H9 (cell line): ENCODE measurements at regions not wholly inside any gene's neighbourhood (a gene's known extent, or its start where the extent isn't known, plus 50 kb on each side); places are given as distances from the start of the nearest gene placed in this dataset.

Experiments
- DNase-seq: peaks from one replicate; pipeline ENCODE4 v3.0.0-alpha.2; 2017
- H2AFZ ChIP-seq: one replicate; pipeline ENCODE4 v1.6.1; 2013; ENCODE audit warnings: mild to moderate bottlenecking, low read length, control low read depth, moderate library complexity
- H2AK5ac ChIP-seq: 2 replicates; pipeline ENCODE4 v1.6.1; 2013; ENCODE audit warnings: low read length, control low read depth, mixed read lengths; ENCODE audit not compliant: insufficient read length
- H2BK120ac ChIP-seq: one replicate; pipeline ENCODE4 v1.6.1; 2013; ENCODE audit warnings: low read depth, mild to moderate bottlenecking, low read length, control low read depth, inconsistent platforms; ENCODE audit not compliant: poor library complexity, severe bottlenecking
- H2BK12ac ChIP-seq: 2 replicates; pipeline ENCODE4 v1.6.1; 2013; ENCODE audit warnings: low read length, control low read depth, mixed read lengths, low read depth; ENCODE audit not compliant: insufficient read length
- H2BK15ac ChIP-seq: 2 replicates; pipeline ENCODE4 v1.6.1; 2013; ENCODE audit warnings: low read depth, low read length, control low read depth
- H2BK20ac ChIP-seq: one replicate; pipeline ENCODE4 v1.6.1; 2013; ENCODE audit warnings: low read depth, mild to moderate bottlenecking, low read length, control low read depth, inconsistent platforms; ENCODE audit not compliant: poor library complexity, severe bottlenecking
- H2BK5ac ChIP-seq: 2 replicates; pipeline ENCODE4 v1.6.1; 2013; ENCODE audit warnings: low read length, control low read depth, mixed read lengths; ENCODE audit not compliant: insufficient read length
- H3K14ac ChIP-seq: 2 replicates; pipeline ENCODE4 v1.6.1; 2013; ENCODE audit warnings: low read length, control low read depth; ENCODE audit not compliant: insufficient read depth
- H3K18ac ChIP-seq: 2 replicates; pipeline ENCODE4 v1.6.1; 2013; ENCODE audit warnings: low read depth, mild to moderate bottlenecking, mixed read lengths, low read length, control low read depth; ENCODE audit not compliant: insufficient read length
- H3K23ac ChIP-seq: 2 replicates; pipeline ENCODE4 v1.6.1; 2013; ENCODE audit warnings: low read length, control low read depth, mixed read lengths, low read depth; ENCODE audit not compliant: insufficient read length
- H3K23me2 ChIP-seq: 2 replicates; pipeline ENCODE4 v1.6.1; 2013; ENCODE audit warnings: low read depth, mild to moderate bottlenecking, mixed read lengths, low read length, control low read depth; ENCODE audit not compliant: insufficient read length, poor library complexity, severe bottlenecking
- H3K27ac ChIP-seq: 2 replicates; pipeline ENCODE4 v1.5.1; 2013; ENCODE audit warnings: low read length, control low read depth, mixed read lengths, low read depth; ENCODE audit not compliant: insufficient read length
- H3K27me3 ChIP-seq: 2 replicates; pipeline ENCODE4 v1.6.1; 2013; ENCODE audit warnings: low read length, control low read depth, inconsistent platforms; ENCODE audit not compliant: insufficient read depth
- H3K4ac ChIP-seq: 2 replicates; pipeline ENCODE4 v1.6.1; 2013; ENCODE audit warnings: low read depth, mild to moderate bottlenecking, control low read depth, inconsistent platforms, low read length, moderate library complexity
- H3K4me1 ChIP-seq: 2 replicates; pipeline ENCODE4 v1.6.1; 2013; ENCODE audit warnings: low read length, control low read depth, inconsistent platforms; ENCODE audit not compliant: insufficient read depth
- H3K4me2 ChIP-seq: 2 replicates; pipeline ENCODE4 v1.6.1; 2013; ENCODE audit warnings: low read length, control low read depth, mixed read lengths; ENCODE audit not compliant: insufficient read length, insufficient read depth
- H3K56ac ChIP-seq: 2 replicates; pipeline ENCODE4 v1.6.1; 2013; ENCODE audit warnings: low read depth, mild to moderate bottlenecking, mixed read lengths, low read length, control low read depth; ENCODE audit not compliant: insufficient read length
- H3K79me1 ChIP-seq: 2 replicates; pipeline ENCODE4 v1.6.1; 2013; ENCODE audit warnings: low read depth, mild to moderate bottlenecking, moderate library complexity, low read length, control low read depth, inconsistent platforms; ENCODE audit not compliant: insufficient read depth, poor library complexity, severe bottlenecking
- H3K79me2 ChIP-seq: 2 replicates; pipeline ENCODE4 v1.6.1; 2013; ENCODE audit warnings: low read length, control low read depth, inconsistent platforms; ENCODE audit not compliant: insufficient read depth
- H3K9ac ChIP-seq: 2 replicates; pipeline ENCODE4 v1.6.1; 2013; ENCODE audit warnings: low read length, control low read depth, mixed read lengths; ENCODE audit not compliant: insufficient read length; ENCODE audit errors: extremely low read depth
- H3K9me3 ChIP-seq: one replicate; pipeline ENCODE4 v1.6.1; 2013; ENCODE audit warnings: low read depth, low read length, inconsistent platforms; ENCODE audit not compliant: control insufficient read depth
- H3T11ph ChIP-seq: one replicate; pipeline ENCODE4 v1.6.1; 2013; ENCODE audit warnings: mild to moderate bottlenecking, low read length, control low read depth, inconsistent platforms
- H4K20me1 ChIP-seq: one replicate; pipeline ENCODE4 v1.6.1; 2013; ENCODE audit not compliant: control insufficient read depth, insufficient read length, insufficient read depth
- H4K5ac ChIP-seq: 2 replicates; pipeline ENCODE4 v1.6.1; 2013; ENCODE audit warnings: low read depth, mild to moderate bottlenecking, mixed read lengths, low read length, control low read depth; ENCODE audit not compliant: insufficient read length
- H4K8ac ChIP-seq: replicated peaks from 2 replicates; pipeline ENCODE4 v1.6.1; 2013; ENCODE audit warnings: low read length, control low read depth, mixed read lengths, low read depth; ENCODE audit not compliant: insufficient read length
- H4K91ac ChIP-seq: 2 replicates; pipeline ENCODE4 v1.6.1; 2013; ENCODE audit warnings: low read depth, mild to moderate bottlenecking, moderate library complexity, mixed read lengths, low read length, control low read depth; ENCODE audit not compliant: insufficient read length
- H3K27ac Mint-ChIP-seq, 3 experiments: 2 replicates in 2 of 3; 3 replicates in 1 of 3; pipeline ENCODE4 v1.8.0; 2020 to 2021; ENCODE audit warnings: mixed read lengths in 3 of 3, mild to moderate bottlenecking in 1 of 3, moderate library complexity in 1 of 3
- H3K27me3 Mint-ChIP-seq: 2 replicates; pipeline ENCODE4 v1.8.0; 2021; ENCODE audit warnings: low read depth, mild to moderate bottlenecking, moderate library complexity, mixed read lengths
- H3K36me3 Mint-ChIP-seq, 3 experiments: 2 replicates in 2 of 3; 3 replicates in 1 of 3; pipeline ENCODE4 v1.8.0; 2020 to 2021; ENCODE audit warnings: low read depth in 3 of 3, mixed read lengths in 3 of 3; ENCODE audit not compliant: insufficient read depth in 1 of 3
- H3K4me1 Mint-ChIP-seq, 2 experiments: 2 replicates each; pipeline ENCODE4 v1.8.0; 2020; ENCODE audit warnings: mixed read lengths in 2 of 2
- H3K4me3 Mint-ChIP-seq, 2 experiments: 2 replicates in 1 of 2; 3 replicates in 1 of 2; pipeline ENCODE4 v1.8.0; 2020 to 2021; ENCODE audit warnings: mild to moderate bottlenecking in 2 of 2, mixed read lengths in 2 of 2, moderate library complexity in 1 of 2
- H3K9me3 Mint-ChIP-seq, 2 experiments: 2 replicates in 1 of 2; 3 replicates in 1 of 2; pipeline ENCODE4 v1.8.0; 2020; ENCODE audit warnings: mild to moderate bottlenecking in 2 of 2, mixed read lengths in 2 of 2, moderate library complexity in 1 of 2
- WGBS: extraction: QIAGEN DNeasy Blood & Tissue Kit; methylation state at CpG from one replicate; pipeline ENCODE4 v1.1.7; 2013; ENCODE audit warnings: missing lambda C conversion rate, low lambda C conversion rate, mixed read lengths; ENCODE audit not compliant: insufficient read length; ENCODE audit errors: extremely low coverage; 5-methylcytosine and 5-hydroxymethylcytosine counted together
- TF ChIP-seq, protein P1 (sequence below): fragments of 200-600 bp; sonication (generic); conservative IDR thresholded peaks from 3 replicates; pipeline ENCODE4 v1.8.0; 2021; ENCODE audit warnings: antibody characterized with exemption, mild to moderate bottlenecking

DNA sequence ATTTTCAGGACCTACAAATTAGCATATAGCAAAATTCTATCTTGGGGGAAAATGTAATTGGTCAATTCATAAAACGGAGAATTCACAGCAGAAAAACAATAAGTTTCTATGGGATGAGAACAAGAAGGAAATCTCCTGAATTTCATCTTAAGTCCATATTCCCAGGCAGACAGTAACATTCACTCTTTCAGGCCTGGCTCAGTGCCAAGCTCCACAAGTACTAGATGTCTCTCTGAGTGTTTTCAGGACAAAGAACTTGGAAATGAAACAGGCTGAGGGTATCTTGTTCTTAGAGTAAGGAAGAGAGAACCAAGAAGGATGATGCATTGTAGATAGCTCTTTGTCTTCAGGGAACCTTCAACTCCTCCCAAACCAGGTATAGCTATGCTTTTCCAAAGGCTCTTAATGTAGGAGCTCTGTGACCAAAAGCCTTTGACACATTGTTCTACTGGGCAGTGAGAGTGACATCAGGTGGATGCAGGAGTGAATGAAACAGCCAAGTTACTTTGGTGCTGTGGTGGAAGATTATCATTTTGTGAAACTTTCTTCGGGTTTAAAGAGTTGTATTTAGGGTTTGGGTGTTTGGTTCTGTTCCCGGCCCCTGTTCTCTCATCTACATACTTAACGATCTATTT, 298.3 kb downstream of the GPATCH2 start:
- no peak overlapping the region for H4K5ac ChIP-seq
- no peaks in the 10 kb centered on the region for H3K27me3 Mint-ChIP-seq
- no CpG with 5 or more reads among the region's 4 CpGs for WGBS
- no peak overlapping the region for H3K27ac Mint-ChIP-seq
- H3K9me3 Mint-ChIP-seq, result peaks cover 16 to 21% of the 10 kb centered on the region in 2 experiments
- no peak overlapping the region for H3T11ph ChIP-seq
- H3K4me1 ChIP-seq, result no peaks in the 10 kb centered on the region
- H4K20me1 ChIP-seq, result no peaks in the 10 kb centered on the region
- H3K18ac ChIP-seq, result no peak overlapping the region
- H3K4me1 Mint-ChIP-seq, result 0 out of 4 replicates have a peak, but pooled peaks cover 0 to 2% of the 10 kb centered on the region in 2 experiments
- no peak overlapping the region for H2BK5ac ChIP-seq
- no peak overlapping the region for H2BK15ac ChIP-seq
- no peak overlapping the region for H3K4me2 ChIP-seq
- no peak for DNase-seq
- no peaks in the 10 kb centered on the region for H3K9me3 ChIP-seq
- no peak overlapping the region for H3K56ac ChIP-seq
- H3K23me2 ChIP-seq, result no peaks in the 10 kb centered on the region
- no peaks in the 10 kb centered on the region for H3K79me1 ChIP-seq
- H3K14ac ChIP-seq, result no peak overlapping the region
- no peak overlapping the region for H2BK12ac ChIP-seq
- no peak overlapping the region for H2BK120ac ChIP-seq
- TF ChIP-seq, protein P1, sequence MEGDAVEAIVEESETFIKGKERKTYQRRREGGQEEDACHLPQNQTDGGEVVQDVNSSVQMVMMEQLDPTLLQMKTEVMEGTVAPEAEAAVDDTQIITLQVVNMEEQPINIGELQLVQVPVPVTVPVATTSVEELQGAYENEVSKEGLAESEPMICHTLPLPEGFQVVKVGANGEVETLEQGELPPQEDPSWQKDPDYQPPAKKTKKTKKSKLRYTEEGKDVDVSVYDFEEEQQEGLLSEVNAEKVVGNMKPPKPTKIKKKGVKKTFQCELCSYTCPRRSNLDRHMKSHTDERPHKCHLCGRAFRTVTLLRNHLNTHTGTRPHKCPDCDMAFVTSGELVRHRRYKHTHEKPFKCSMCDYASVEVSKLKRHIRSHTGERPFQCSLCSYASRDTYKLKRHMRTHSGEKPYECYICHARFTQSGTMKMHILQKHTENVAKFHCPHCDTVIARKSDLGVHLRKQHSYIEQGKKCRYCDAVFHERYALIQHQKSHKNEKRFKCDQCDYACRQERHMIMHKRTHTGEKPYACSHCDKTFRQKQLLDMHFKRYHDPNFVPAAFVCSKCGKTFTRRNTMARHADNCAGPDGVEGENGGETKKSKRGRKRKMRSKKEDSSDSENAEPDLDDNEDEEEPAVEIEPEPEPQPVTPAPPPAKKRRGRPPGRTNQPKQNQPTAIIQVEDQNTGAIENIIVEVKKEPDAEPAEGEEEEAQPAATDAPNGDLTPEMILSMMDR, result no peak
- no peaks in the 10 kb centered on the region for H3K79me2 ChIP-seq
- H3K27ac ChIP-seq, result no peak overlapping the region
- H3K4me3 Mint-ChIP-seq, result no peak overlapping the region
- no peak overlapping the region for H2AFZ ChIP-seq
- H3K27me3 ChIP-seq, result no peaks in the 10 kb centered on the region
- no peak overlapping the region for H4K8ac ChIP-seq
- H3K23ac ChIP-seq, result no peak overlapping the region
- no peak overlapping the region for H2AK5ac ChIP-seq
- peaks cover 12 to 15% (median 14%) of the 10 kb centered on the region in 3 experiments; a peak in 6 of 7 replicates for H3K36me3 Mint-ChIP-seq
- H2BK20ac ChIP-seq, result no peak overlapping the region
- H4K91ac ChIP-seq, result no peak overlapping the region
- H3K4ac ChIP-seq, result no peak overlapping the region
- no peak overlapping the region for H3K9ac ChIP-seq
